Fibroblast of lung (primary cell): ENCODE measurements at regions not wholly inside any gene's neighbourhood (a gene's known extent, or its start where the extent isn't known, plus 50 kb on each side); places are given as distances from the start of the nearest gene placed in this dataset.
"Not testable (repeated sequence)": the region's sequence is repeated elsewhere in the genome, so short reads cannot be mapped to it uniquely, and the experiment has no call there.

ENCODE experiments used
- DNase-seq, 2 donors: peaks; one replicate each; pipeline versions ENCODE4 v3.0.0 to v3.0.0-alpha.2; 2010; ENCODE audit warnings: low read depth in 2 of 2
- H2AFZ ChIP-seq: 2 replicates; pipeline ENCODE4 v1.5.1; 2012; ENCODE audit warnings: low read length, control low read depth, inconsistent platforms
- H3K27ac ChIP-seq: 2 replicates; pipeline ENCODE4 v1.5.1; 2011; ENCODE audit warnings: low read length, control low read depth; ENCODE audit not compliant: insufficient read depth
- H3K27me3 ChIP-seq: 2 replicates; pipeline ENCODE4 v1.5.1; 2011; ENCODE audit warnings: mild to moderate bottlenecking, low read length; ENCODE audit not compliant: control insufficient read depth, insufficient read depth
- H3K36me3 ChIP-seq: 2 replicates; pipeline ENCODE4 v1.5.1; 2011; ENCODE audit warnings: low read length; ENCODE audit not compliant: control insufficient read depth, insufficient read depth
- H3K4me1 ChIP-seq: 2 replicates; pipeline ENCODE4 v1.5.1; 2011; ENCODE audit warnings: low read length; ENCODE audit not compliant: control insufficient read depth, insufficient read depth; ENCODE audit errors: extremely low read depth
- H3K4me2 ChIP-seq: 2 replicates; pipeline ENCODE4 v1.5.1; 2011; ENCODE audit warnings: low read length, control low read depth; ENCODE audit not compliant: insufficient read depth; ENCODE audit errors: extremely low read depth
- H3K4me3 ChIP-seq, 4 experiments: fragments of 200-600 bp in 1 of 4; sonication (generic) in 1 of 4; replicated peaks in 1 of 4; 2 replicates each; pipeline ENCODE4 v1.5.1; 2011 to 2016; ENCODE audit warnings: low read length in 4 of 4, low read depth in 3 of 4, mild to moderate bottlenecking in 3 of 4, control low read depth in 2 of 4, inconsistent platforms in 1 of 4, mixed read lengths in 1 of 4; ENCODE audit not compliant: insufficient read depth in 1 of 4; ENCODE audit errors: control extremely low read depth in 1 of 4
- H3K79me2 ChIP-seq: 2 replicates; pipeline ENCODE4 v1.5.1; 2012; ENCODE audit warnings: mild to moderate bottlenecking, low read length, inconsistent platforms; ENCODE audit not compliant: control insufficient read depth, insufficient read depth
- H3K9ac ChIP-seq: 2 replicates; pipeline ENCODE4 v1.5.1; 2011; ENCODE audit warnings: mild to moderate bottlenecking, low read length, control low read depth; ENCODE audit not compliant: insufficient read depth
- H3K9me3 ChIP-seq: 2 replicates; pipeline ENCODE4 v1.5.1; 2012; ENCODE audit warnings: low read depth, low read length; ENCODE audit not compliant: control insufficient read depth, insufficient read depth
- H4K20me1 ChIP-seq: 2 replicates; pipeline ENCODE4 v1.5.1; 2011; ENCODE audit warnings: low read length; ENCODE audit not compliant: control insufficient read depth, insufficient read depth; ENCODE audit errors: extremely low read depth
- EZH2 ChIP-seq: IDR thresholded peaks from 2 replicates; pipeline ENCODE4 v1.5.1; 2012; ENCODE audit warnings: low read length, control low read depth, mild to moderate bottlenecking; ENCODE audit errors: missing control alignments
- TF ChIP-seq, protein P1 (sequence below), 2 donors: IDR thresholded peaks in 1 of 2; conservative IDR thresholded peaks in 1 of 2; 1 replicate in 1 of 2; 2 replicates in 1 of 2; pipeline ENCODE4 v1.5.1; 2011 to 2012; ENCODE audit warnings: low read length in 2 of 2, control low read depth in 1 of 2, inconsistent platforms in 1 of 2, low read depth in 1 of 2, mild to moderate bottlenecking in 1 of 2

- H3K27ac ChIP-seq = no peak overlapping the region
- H3K79me2 ChIP-seq = no peaks in the 10 kb centered on the region
- no peak overlapping the region for H3K4me3 ChIP-seq
- H2AFZ ChIP-seq = no peak overlapping the region
- H3K4me1 ChIP-seq = no peaks in the 10 kb centered on the region
- H3K9ac ChIP-seq = no peak overlapping the region
- no peaks in the 10 kb centered on the region for H3K27me3 ChIP-seq
- H3K9me3 ChIP-seq = no peaks in the 10 kb centered on the region
- no peaks in the 10 kb centered on the region for H3K36me3 ChIP-seq
- no peak overlapping the region for H3K4me2 ChIP-seq
- TF ChIP-seq, protein P1, sequence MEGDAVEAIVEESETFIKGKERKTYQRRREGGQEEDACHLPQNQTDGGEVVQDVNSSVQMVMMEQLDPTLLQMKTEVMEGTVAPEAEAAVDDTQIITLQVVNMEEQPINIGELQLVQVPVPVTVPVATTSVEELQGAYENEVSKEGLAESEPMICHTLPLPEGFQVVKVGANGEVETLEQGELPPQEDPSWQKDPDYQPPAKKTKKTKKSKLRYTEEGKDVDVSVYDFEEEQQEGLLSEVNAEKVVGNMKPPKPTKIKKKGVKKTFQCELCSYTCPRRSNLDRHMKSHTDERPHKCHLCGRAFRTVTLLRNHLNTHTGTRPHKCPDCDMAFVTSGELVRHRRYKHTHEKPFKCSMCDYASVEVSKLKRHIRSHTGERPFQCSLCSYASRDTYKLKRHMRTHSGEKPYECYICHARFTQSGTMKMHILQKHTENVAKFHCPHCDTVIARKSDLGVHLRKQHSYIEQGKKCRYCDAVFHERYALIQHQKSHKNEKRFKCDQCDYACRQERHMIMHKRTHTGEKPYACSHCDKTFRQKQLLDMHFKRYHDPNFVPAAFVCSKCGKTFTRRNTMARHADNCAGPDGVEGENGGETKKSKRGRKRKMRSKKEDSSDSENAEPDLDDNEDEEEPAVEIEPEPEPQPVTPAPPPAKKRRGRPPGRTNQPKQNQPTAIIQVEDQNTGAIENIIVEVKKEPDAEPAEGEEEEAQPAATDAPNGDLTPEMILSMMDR (conservative IDR thresholded peaks at IDR 0.05 in 1 of 2, IDR thresholded peaks at IDR 0.05 in 1 of 2; ENCODE audit: low read depth in 1 of 2, low read length in 2 of 2) = no peak
- no peak for TF ChIP-seq EZH2
- DNase-seq = no peak
- H4K20me1 ChIP-seq = no peaks in the 10 kb centered on the region
These were observed 309.2 kb downstream of the NSUN3 start for GRCh38 chr3:94372026-94372425.

GRCh38 chr3:94373456-94373855, 310.6 kb downstream of the NSUN3 start:
- TF ChIP-seq EZH2 = no peak
- TF ChIP-seq, protein P1 (conservative IDR thresholded peaks at IDR 0.05 in 1 of 2, IDR thresholded peaks at IDR 0.05 in 1 of 2; ENCODE audit: low read depth in 1 of 2, low read length in 2 of 2) = no peak

GRCh38 chr3:94374439-94375161, 311.7 kb downstream of the NSUN3 start:
- Histone ChIP-seq H3K79me2 (no peaks in the 10 kb centered on the region), H3K4me2 (no peak overlapping the region), H4K20me1 (no peaks in the 10 kb centered on the region), H3K4me3 (no peak overlapping the region), H3K27ac (no peak overlapping the region), H3K9ac (no peak overlapping the region), H3K27me3 (no peaks in the 10 kb centered on the region), H2AFZ (no peak overlapping the region), H3K9me3 (no peaks in the 10 kb centered on the region), H3K4me1 (no peaks in the 10 kb centered on the region), H3K36me3 (no peaks in the 10 kb centered on the region)
- no peak for DNase-seq
- no peak for TF ChIP-seq EZH2
- TF ChIP-seq, protein P1 (conservative IDR thresholded peaks at IDR 0.05 in 1 of 2, IDR thresholded peaks at IDR 0.05 in 1 of 2; ENCODE audit: low read depth in 1 of 2, low read length in 2 of 2) = no peak

More at GRCh38 chr3:94373456-94373855, 310.6 kb downstream of the NSUN3 start:
- H3K27me3 ChIP-seq = no peaks in the 10 kb centered on the region
- H2AFZ ChIP-seq = no peak overlapping the region
- no peak overlapping the region for H3K9ac ChIP-seq
- H3K9me3 ChIP-seq = no peaks in the 10 kb centered on the region
- no peak for DNase-seq
- H3K27ac ChIP-seq = no peak overlapping the region
- H3K4me1 ChIP-seq = no peaks in the 10 kb centered on the region
- no peak overlapping the region for H3K4me3 ChIP-seq
- no peaks in the 10 kb centered on the region for H3K79me2 ChIP-seq
- H4K20me1 ChIP-seq = no peaks in the 10 kb centered on the region
- H3K36me3 ChIP-seq = no peaks in the 10 kb centered on the region
- no peak overlapping the region for H3K4me2 ChIP-seq

- not testable (repeated sequence) for H3K4me2 ChIP-seq, H4K20me1 ChIP-seq, H3K36me3 ChIP-seq, H3K9ac ChIP-seq, H3K4me3 ChIP-seq, H3K27ac ChIP-seq, H3K9me3 ChIP-seq, H3K4me1 ChIP-seq, H2AFZ ChIP-seq, H3K79me2 ChIP-seq, H3K27me3 ChIP-seq
- peak in 1 of 2 donors; percentile 0 for DNase-seq
These were observed 314.3 kb downstream of the NSUN3 start for GRCh38 chr3:94377123-94377696.
